H1 (cell line): ENCODE measurements at regions not wholly inside any gene's neighbourhood (a gene's known extent, or its start where the extent isn't known, plus 50 kb on each side); places are given as distances from the start of the nearest gene placed in this dataset.
"Not testable (repeated sequence)": the region's sequence is repeated elsewhere in the genome, so short reads cannot be mapped to it uniquely, and the experiment has no call there.

Experiments
- CTCF ChIA-PET: fragments of 300-600 bp; sonication (Branson Sonifier 250); formaldehyde crosslinking; loops from one replicate; lab custom pipeline; 2021; ENCODE audit not compliant: partially characterized antibody; lab: Charles Lee
- POLR2A ChIA-PET: fragments of 300-600 bp; sonication (Branson Sonifier 250); formaldehyde crosslinking; loops from one replicate; lab custom pipeline; 2021; ENCODE audit warnings: inconsistent platforms; ENCODE audit not compliant: partially characterized antibody; lab: Charles Lee
- DNase-seq, 2 experiments: peaks; one replicate each; pipeline versions ENCODE4 v3.0.0 to v3.0.0-alpha.2; 2010 to 2022; ENCODE audit warnings: low spot score in 2 of 2, low read depth in 1 of 2, mixed read lengths in 1 of 2
- FAIRE-seq: peaks from 2 replicates; lab custom pipeline; 2011; peaks lifted over from hg19 to GRCh38; lab: Jason Lieb, UNC
- H2AFZ ChIP-seq: 2 replicates; pipeline ENCODE4 v1.8.1; 2012; ENCODE audit warnings: low read length, inconsistent platforms
- H2AK5ac ChIP-seq: 2 replicates; pipeline ENCODE4 v1.6.1; 2013; ENCODE audit warnings: low read depth, low read length
- H2BK120ac ChIP-seq: replicated peaks from 2 replicates; pipeline ENCODE3; 2013; ENCODE audit warnings: low read depth, low read length, inconsistent platforms
- H2BK12ac ChIP-seq: 2 replicates; pipeline ENCODE4 v1.6.1; 2013; ENCODE audit warnings: low read depth, low read length
- H2BK15ac ChIP-seq: 2 replicates; pipeline ENCODE4 v1.6.1; 2013; ENCODE audit warnings: low read length
- H2BK20ac ChIP-seq: 2 replicates; pipeline ENCODE4 v1.6.1; 2013; ENCODE audit warnings: low read length
- H2BK5ac ChIP-seq: 2 replicates; pipeline ENCODE4 v1.6.1; 2013; ENCODE audit warnings: low read depth, low read length
- H3K14ac ChIP-seq: 2 replicates; pipeline ENCODE4 v1.6.1; 2013; ENCODE audit warnings: inconsistent platforms; ENCODE audit not compliant: insufficient read length
- H3K18ac ChIP-seq: 2 replicates; pipeline ENCODE4 v1.6.1; 2013; ENCODE audit warnings: low read length; ENCODE audit errors: extremely low read depth
- H3K23ac ChIP-seq: 2 replicates; pipeline ENCODE4 v1.6.1; 2013; ENCODE audit warnings: inconsistent platforms; ENCODE audit not compliant: insufficient read length
- H3K23me2 ChIP-seq: 2 replicates; pipeline ENCODE4 v1.6.1; 2013; ENCODE audit warnings: low read depth, low read length
- H3K27ac ChIP-seq: 2 replicates; pipeline ENCODE4 v1.6.1; 2011; ENCODE audit warnings: low read depth, low read length, inconsistent platforms
- H3K27me3 ChIP-seq, 4 experiments: replicated peaks in 1 of 4; 1 replicate in 1 of 4; 2 replicates in 3 of 4; pipeline versions ENCODE4 v1.6.1 to v1.8.1; 2011 to 2013; ENCODE audit warnings: low read length in 3 of 4, mild to moderate bottlenecking in 3 of 4, inconsistent platforms in 2 of 4, mixed read lengths in 2 of 4, moderate library complexity in 1 of 4; ENCODE audit not compliant: control insufficient read depth in 3 of 4, insufficient read depth in 3 of 4; ENCODE audit errors: extremely low read depth in 1 of 4
- H3K36me3 ChIP-seq, 4 experiments: 2 replicates each; pipeline versions ENCODE4 v1.6.1 to v1.8.1; 2011 to 2013; ENCODE audit warnings: mild to moderate bottlenecking in 4 of 4, low read length in 3 of 4, moderate library complexity in 2 of 4, control low read depth in 1 of 4, inconsistent platforms in 1 of 4; ENCODE audit not compliant: insufficient read depth in 4 of 4, control insufficient read depth in 2 of 4
- H3K4ac ChIP-seq: replicated peaks from 2 replicates; pipeline ENCODE3; 2013; ENCODE audit warnings: low read length, low read depth, mixed read lengths, inconsistent platforms; ENCODE audit not compliant: insufficient read length
- H3K4me1 ChIP-seq, 4 experiments: replicated peaks in 1 of 4; 1 replicate in 1 of 4; 2 replicates in 3 of 4; pipeline versions ENCODE4 v1.6.1 to v1.8.1; 2011 to 2013; ENCODE audit warnings: low read length in 3 of 4, inconsistent platforms in 2 of 4, mixed read lengths in 1 of 4; ENCODE audit not compliant: insufficient read depth in 4 of 4, control insufficient read depth in 3 of 4
- H3K4me2 ChIP-seq, 2 experiments: 2 replicates each; pipeline versions ENCODE4 v1.6.1 to v1.8.1; 2011 to 2013; ENCODE audit warnings: low read depth in 2 of 2, low read length in 2 of 2, control low read depth in 1 of 2, inconsistent platforms in 1 of 2, mild to moderate bottlenecking in 1 of 2; ENCODE audit not compliant: insufficient read depth in 1 of 2
- H3K4me3 ChIP-seq, 4 experiments: fragments of 200-600, 300-600 bp in 1 of 4; sonication (generic), shearing (Covaris generic), sonication (Bioruptor Twin) in 1 of 4; 2 replicates each; pipeline versions ENCODE4 v1.5.1 to v1.8.1; 2011 to 2016; ENCODE audit warnings: low read length in 4 of 4, low read depth in 3 of 4, control low read depth in 2 of 4, inconsistent platforms in 2 of 4, mild to moderate bottlenecking in 2 of 4, mixed read lengths in 1 of 4, moderate library complexity in 1 of 4; ENCODE audit not compliant: insufficient read depth in 2 of 4; ENCODE audit errors: extremely low read depth in 1 of 4
- H3K56ac ChIP-seq: replicated peaks from 2 replicates; pipeline ENCODE3; 2013; ENCODE audit warnings: low read depth, mild to moderate bottlenecking, mixed read lengths, low read length, inconsistent platforms; ENCODE audit not compliant: insufficient read length
- H3K79me1 ChIP-seq: 2 replicates; pipeline ENCODE4 v1.6.1; 2013; ENCODE audit warnings: low read depth, low read length, control low read depth
- H3K79me2 ChIP-seq, 2 experiments: 2 replicates each; pipeline versions ENCODE4 v1.6.1 to v1.8.1; 2012 to 2013; ENCODE audit warnings: low read length in 2 of 2, mild to moderate bottlenecking in 2 of 2, inconsistent platforms in 1 of 2; ENCODE audit not compliant: insufficient read depth in 2 of 2, control insufficient read depth in 1 of 2
- H3K9ac ChIP-seq, 4 experiments: replicated peaks in 1 of 4; 1 replicate in 1 of 4; 2 replicates in 3 of 4; pipeline versions ENCODE4 v1.6.1 to v1.8.1; 2011 to 2013; ENCODE audit warnings: low read depth in 3 of 4, low read length in 3 of 4, control low read depth in 2 of 4, mild to moderate bottlenecking in 2 of 4, moderate library complexity in 2 of 4, inconsistent platforms in 1 of 4; ENCODE audit errors: extremely low read depth in 1 of 4
- H3K9me3 ChIP-seq, 2 experiments: 2 replicates each; pipeline versions ENCODE4 v1.6.1 to v1.8.1; 2012 to 2013; ENCODE audit warnings: mild to moderate bottlenecking in 2 of 2, moderate library complexity in 2 of 2, control low read depth in 1 of 2, inconsistent platforms in 1 of 2, low read depth in 1 of 2, low read length in 1 of 2, mixed read lengths in 1 of 2; ENCODE audit not compliant: insufficient read depth in 2 of 2
- H4K20me1 ChIP-seq, 2 experiments: replicated peaks in 1 of 2; 2 replicates each; pipeline versions ENCODE3 to v1.8.1; 2011 to 2013; ENCODE audit warnings: inconsistent platforms in 2 of 2, low read length in 2 of 2, mild to moderate bottlenecking in 1 of 2; ENCODE audit not compliant: insufficient read depth in 2 of 2, control insufficient read depth in 1 of 2
- H4K5ac ChIP-seq: 2 replicates; pipeline ENCODE4 v1.6.1; 2013; ENCODE audit warnings: low read length, low read depth, mixed read lengths, inconsistent platforms; ENCODE audit not compliant: insufficient read length
- H4K8ac ChIP-seq: 2 replicates; pipeline ENCODE4 v1.8.0; 2013; ENCODE audit warnings: mild to moderate bottlenecking, moderate library complexity, low read length, inconsistent platforms; ENCODE audit not compliant: insufficient read depth; ENCODE audit errors: extremely low read depth
- H4K91ac ChIP-seq: replicated peaks from 2 replicates; pipeline ENCODE3; 2013; ENCODE audit warnings: low read length, mixed read lengths, inconsistent platforms; ENCODE audit not compliant: insufficient read length
- WGBS, 2 experiments: shearing (Covaris generic) in 1 of 2; methylation state at CpG; one replicate each; pipeline versions ENCODE4 v1.1.6 to v1.1.7; 2013 to 2015; ENCODE audit warnings: low lambda C conversion rate in 2 of 2, mixed read lengths in 2 of 2, inconsistent platforms in 1 of 2, low coverage in 1 of 2, missing lambda C conversion rate in 1 of 2; ENCODE audit not compliant: insufficient replicate concordance in 2 of 2, insufficient coverage in 1 of 2, insufficient read length in 1 of 2; ENCODE audit errors: extremely low coverage in 1 of 2, missing lambda C conversion rate in 1 of 2; 5-methylcytosine and 5-hydroxymethylcytosine counted together

DNA sequence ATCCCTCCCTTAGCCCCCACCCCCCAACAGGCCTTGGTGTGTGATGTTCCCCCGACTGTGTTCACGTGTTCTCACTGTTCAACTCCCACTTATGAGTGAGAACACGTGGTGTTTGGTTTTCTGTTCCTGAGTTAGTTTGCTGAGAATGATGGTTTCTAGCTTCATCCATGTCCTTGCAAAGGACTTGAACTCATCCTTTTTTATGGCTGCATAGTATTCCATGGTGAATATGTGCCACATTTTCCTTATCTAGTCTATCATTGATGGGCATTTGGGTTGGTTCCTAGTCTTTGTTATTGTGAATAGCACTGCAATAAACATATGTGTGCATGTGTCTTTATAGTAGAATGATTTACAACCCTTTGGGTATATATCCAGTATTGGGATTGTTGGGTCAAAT lies 330.4 kb downstream of the OMA1 start:
- H4K5ac ChIP-seq, H3K14ac ChIP-seq, H3K9me3 ChIP-seq, H3K27me3 ChIP-seq, H3K79me1 ChIP-seq, H3K36me3 ChIP-seq, H3K27ac ChIP-seq, H2BK15ac ChIP-seq, H2BK120ac ChIP-seq, CTCF ChIA-PET, H3K56ac ChIP-seq, H2BK12ac ChIP-seq, POLR2A ChIA-PET, FAIRE-seq, H2AK5ac ChIP-seq, H3K4me3 ChIP-seq, H4K20me1 ChIP-seq, H3K9ac ChIP-seq, H2BK20ac ChIP-seq, H3K4ac ChIP-seq, H2BK5ac ChIP-seq, H3K4me2 ChIP-seq, H2AFZ ChIP-seq, H4K91ac ChIP-seq, H3K23ac ChIP-seq, DNase-seq, H3K23me2 ChIP-seq, H4K8ac ChIP-seq, H3K4me1 ChIP-seq, H3K79me2 ChIP-seq, H3K18ac ChIP-seq: not testable (repeated sequence)
- 97% methylated on average over 3 of the region's 3 CpGs; no CpG with 5 or more reads in 1 of the 2 experiments for WGBS, 2 experiments
